PC-9 (cell line): ENCODE measurements at regions not wholly inside any gene's neighbourhood (a gene's known extent, or its start where the extent isn't known, plus 50 kb on each side); places are given as distances from the start of the nearest gene placed in this dataset.

Experiments
- BruUV-seq: library from RNA; stranded (reverse); fragments of 400-500 nt; replicated peaks from 2 replicates; lab custom pipeline; 2021; lab: Mats Ljungman, UMichigan
- CTCF ChIA-PET: fragments of 300-600 bp; sonication (Branson Sonifier 250); formaldehyde crosslinking; loops from one replicate; lab custom pipeline; 2022; ENCODE audit warnings: antibody characterized with exemption; lab: Charles Lee
- POLR2A ChIA-PET: fragments of 300-600 bp; sonication (Branson Sonifier 250); formaldehyde crosslinking; loops from one replicate; lab custom pipeline; 2022; ENCODE audit warnings: antibody characterized with exemption; ENCODE audit not compliant: unreplicated experiment; lab: Charles Lee
- DNase-seq, 2 experiments: peaks; one replicate each; pipeline versions ENCODE4 v3.0.0 to v3.0.0-alpha.2; 2015 to 2022; ENCODE audit warnings: mixed read lengths in 1 of 2
- H2AFZ ChIP-seq: fragments of 200-600 bp; sonication (generic); 2 replicates; pipeline ENCODE4 v1.8.1; 2017; ENCODE audit warnings: antibody characterized with exemption
- H3F3A ChIP-seq: fragments of 200-600 bp; sonication (generic); 2 replicates; pipeline ENCODE4 v1.8.1; 2017; ENCODE audit warnings: antibody characterized with exemption, mild to moderate bottlenecking, low read depth; ENCODE audit not compliant: insufficient read depth
- H3K27ac ChIP-seq: fragments of 200-600 bp; sonication (generic); 2 replicates; pipeline ENCODE4 v1.6.1; 2016; ENCODE audit warnings: mixed run types
- H3K27me3 ChIP-seq: fragments of 200-600 bp; sonication (generic); 2 replicates; pipeline ENCODE4 v1.6.1; 2016; ENCODE audit warnings: low read depth, mixed run types; ENCODE audit not compliant: insufficient read depth
- H3K36me3 ChIP-seq: fragments of 200-600 bp; sonication (generic); 2 replicates; pipeline ENCODE4 v1.6.1; 2016; ENCODE audit warnings: low read depth, mixed run types
- H3K4me1 ChIP-seq: fragments of 200-600 bp; sonication (generic); replicated peaks from 2 replicates; pipeline ENCODE4 v1.6.1; 2016; ENCODE audit warnings: mixed run types; ENCODE audit not compliant: insufficient read depth
- H3K4me2 ChIP-seq: fragments of 200-600 bp; sonication (generic); 2 replicates; pipeline ENCODE4 v1.6.1; 2017; ENCODE audit warnings: mixed run types
- H3K4me3 ChIP-seq: fragments of 200-600 bp; sonication (generic); 2 replicates; pipeline ENCODE4 v1.6.1; 2016; ENCODE audit warnings: mixed run types
- H3K79me2 ChIP-seq: fragments of 200-600 bp; sonication (generic); 2 replicates; pipeline ENCODE4 v1.6.1; 2017; ENCODE audit warnings: low read depth, mixed run types
- H3K9me2 ChIP-seq: fragments of 200-600 bp; sonication (generic); 2 replicates; pipeline ENCODE4 v1.8.1; 2017; ENCODE audit warnings: mild to moderate bottlenecking; ENCODE audit not compliant: insufficient read depth
- H3K9me3 ChIP-seq: fragments of 200-600 bp; sonication (generic); 2 replicates; pipeline ENCODE4 v1.8.1; 2016; ENCODE audit warnings: low read depth; ENCODE audit not compliant: insufficient read depth
- H4K20me1 ChIP-seq: fragments of 200-600 bp; sonication (generic); 2 replicates; pipeline ENCODE4 v1.8.1; 2017; ENCODE audit not compliant: insufficient read depth
- EZH2 ChIP-seq: fragments of 200-600 bp; sonication (generic); IDR thresholded peaks from 2 replicates; pipeline ENCODE4 v1.8.0; 2017; ENCODE audit warnings: antibody characterized with exemption, low read depth
- intact Hi-C: fragments of 100-400 bp; cut with micrococcal nuclease; formaldehyde crosslinking; loops from one replicate; pipeline ENCODE4 v1.10.0; 2022; ENCODE audit not compliant: unreplicated experiment
- TF ChIP-seq, protein P1 (sequence below): fragments of 200-600 bp; sonication (generic); conservative IDR thresholded peaks from 2 replicates; pipeline ENCODE4 v1.6.1; 2017; ENCODE audit warnings: mixed run types, antibody characterized with exemption, mild to moderate bottlenecking, moderate library complexity

DNA sequence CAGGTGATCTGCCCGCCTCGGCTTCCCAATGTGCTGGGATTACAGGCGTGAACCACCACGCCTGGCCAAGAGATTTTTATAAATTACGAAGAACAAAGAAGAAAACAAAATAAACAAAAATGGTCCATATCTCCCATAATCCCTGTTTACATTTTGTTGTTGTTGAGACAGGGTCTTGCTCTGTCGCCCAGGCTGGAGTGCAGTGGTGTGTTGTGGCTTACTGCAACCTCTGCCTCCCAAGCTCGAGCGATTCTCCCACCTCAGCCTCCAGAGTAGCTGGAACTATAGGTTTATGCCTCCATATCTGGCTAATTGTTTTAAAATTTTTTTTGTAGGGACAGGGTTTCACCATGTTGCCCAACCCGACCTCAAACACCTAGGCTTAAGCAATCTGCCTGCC lies 156.1 kb downstream of the ZNF664 start:
- no peaks in the 10 kb centered on the region for H3K36me3 ChIP-seq
- H3K9me3 ChIP-seq: no peaks in the 10 kb centered on the region
- H4K20me1 ChIP-seq: no peaks in the 10 kb centered on the region
- intact Hi-C loops: no loop called here
- H2AFZ ChIP-seq: no peak overlapping the region
- no peak for TF ChIP-seq EZH2
- TF ChIP-seq, protein P1, sequence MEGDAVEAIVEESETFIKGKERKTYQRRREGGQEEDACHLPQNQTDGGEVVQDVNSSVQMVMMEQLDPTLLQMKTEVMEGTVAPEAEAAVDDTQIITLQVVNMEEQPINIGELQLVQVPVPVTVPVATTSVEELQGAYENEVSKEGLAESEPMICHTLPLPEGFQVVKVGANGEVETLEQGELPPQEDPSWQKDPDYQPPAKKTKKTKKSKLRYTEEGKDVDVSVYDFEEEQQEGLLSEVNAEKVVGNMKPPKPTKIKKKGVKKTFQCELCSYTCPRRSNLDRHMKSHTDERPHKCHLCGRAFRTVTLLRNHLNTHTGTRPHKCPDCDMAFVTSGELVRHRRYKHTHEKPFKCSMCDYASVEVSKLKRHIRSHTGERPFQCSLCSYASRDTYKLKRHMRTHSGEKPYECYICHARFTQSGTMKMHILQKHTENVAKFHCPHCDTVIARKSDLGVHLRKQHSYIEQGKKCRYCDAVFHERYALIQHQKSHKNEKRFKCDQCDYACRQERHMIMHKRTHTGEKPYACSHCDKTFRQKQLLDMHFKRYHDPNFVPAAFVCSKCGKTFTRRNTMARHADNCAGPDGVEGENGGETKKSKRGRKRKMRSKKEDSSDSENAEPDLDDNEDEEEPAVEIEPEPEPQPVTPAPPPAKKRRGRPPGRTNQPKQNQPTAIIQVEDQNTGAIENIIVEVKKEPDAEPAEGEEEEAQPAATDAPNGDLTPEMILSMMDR: no peak
- no peak for DNase-seq
- H3K79me2 ChIP-seq: no peaks in the 10 kb centered on the region
- H3K27ac ChIP-seq: no peak overlapping the region
- CTCF ChIA-PET: no interaction called here
- no TSS peak for BruUV-seq
- H3K9me2 ChIP-seq: no peaks in the 10 kb centered on the region
- no peaks in the 10 kb centered on the region for H3K4me1 ChIP-seq
- no peak overlapping the region for H3K4me2 ChIP-seq
- no peak overlapping the region for H3K4me3 ChIP-seq
- POLR2A ChIA-PET: no interaction called here
- no peaks in the 10 kb centered on the region for H3F3A ChIP-seq
- H3K27me3 ChIP-seq: peaks cover 59% of the 10 kb centered on the region

- ChIA-PET CTCF (no interaction called here), POLR2A (no interaction called here)
- intact Hi-C loops: no loop called here
- DNase-seq: no peak
- Histone ChIP-seq H3K4me1 (no peaks in the 10 kb centered on the region), H3K4me3 (no peak overlapping the region), H3K79me2 (no peaks in the 10 kb centered on the region), H3K27ac (no peak overlapping the region), H2AFZ (no peak overlapping the region), H3F3A (no peaks in the 10 kb centered on the region), H3K27me3 (peaks cover 51% of the 10 kb centered on the region), H4K20me1 (no peaks in the 10 kb centered on the region), H3K9me2 (no peaks in the 10 kb centered on the region), H3K36me3 (no peaks in the 10 kb centered on the region), H3K9me3 (no peaks in the 10 kb centered on the region), H3K4me2 (no peak overlapping the region)
- no peak for TF ChIP-seq EZH2
- TF ChIP-seq, protein P1: no peak
- BruUV-seq: no TSS peak
Measured at GRCh38 chr12:124130691-124131591, 157.9 kb downstream of the ZNF664 start.

GRCh38 chr12:124131659-124132058 lies 158.6 kb downstream of the ZNF664 start:
- H3K4me3 ChIP-seq: no peak overlapping the region
- no peaks in the 10 kb centered on the region for H3K79me2 ChIP-seq
- ChIA-PET POLR2A (no interaction called here), CTCF (no interaction called here)
- intact Hi-C loops: no loop called here
- H3K4me2 ChIP-seq: no peak overlapping the region
- H3K36me3 ChIP-seq: no peaks in the 10 kb centered on the region
- H3K27ac ChIP-seq: no peak overlapping the region
- no peaks in the 10 kb centered on the region for H3K9me2 ChIP-seq
- TF ChIP-seq, protein P1: no peak
- TF ChIP-seq EZH2: no peak
- no peaks in the 10 kb centered on the region for H4K20me1 ChIP-seq
- H3K27me3 ChIP-seq: peaks cover 46% of the 10 kb centered on the region
- no peak for DNase-seq
- H3F3A ChIP-seq: no peaks in the 10 kb centered on the region
- H2AFZ ChIP-seq: no peak overlapping the region
- H3K9me3 ChIP-seq: no peaks in the 10 kb centered on the region
- no peaks in the 10 kb centered on the region for H3K4me1 ChIP-seq
- BruUV-seq: no TSS peak
